ENCODE measurements at regions not wholly inside any gene's neighbourhood (a gene's known extent, or its start where the extent isn't known, plus 50 kb on each side); places are given as distances from the start of the nearest gene placed in this dataset.

DNA sequence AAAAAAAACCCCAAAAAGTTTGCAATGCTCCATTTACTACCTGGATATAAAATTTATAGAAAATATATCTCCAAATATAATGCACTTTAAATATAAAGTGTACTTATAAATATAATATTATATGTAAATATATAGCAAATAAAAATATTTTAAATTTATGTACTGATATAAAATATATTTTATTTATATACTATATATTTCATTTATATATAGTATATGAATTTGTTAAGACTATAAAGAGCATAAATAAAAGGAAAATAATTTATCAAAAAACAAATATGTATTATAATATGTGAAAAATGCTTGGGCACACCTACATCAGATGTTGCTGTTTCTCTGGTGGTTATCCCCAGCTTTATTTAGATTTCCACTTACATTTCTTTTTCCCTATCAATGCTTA lies 71.0 kb upstream of the ZBTB18 start:
- no peak for TF ChIP-seq CTCF (IDR thresholded peaks at IDR 0.05; ENCODE audit: control extremely low read depth in 1 of 3, insufficient read depth in 1 of 3, low read depth in 1 of 3, low read length in 3 of 3)
- TF ChIP-seq RFX5 (IDR thresholded peaks at IDR 0.05; ENCODE audit: borderline replicate concordance, low read depth, low read length), result no peak
- no peak for TF ChIP-seq JUN (IDR thresholded peaks at IDR 0.05; ENCODE audit: low read depth, low read length)
- TF ChIP-seq GTF2F1 (IDR thresholded peaks at IDR 0.05; ENCODE audit: borderline replicate concordance, low read depth, low read length), result no peak
- no peak for TF ChIP-seq EZH2 (IDR thresholded peaks at IDR 0.05; ENCODE audit: low read depth, low read length, severe bottlenecking)

Measured in H1 (cell line).